PC-9 (cell line): ENCODE measurements at regions not wholly inside any gene's neighbourhood (a gene's known extent, or its start where the extent isn't known, plus 50 kb on each side); places are given as distances from the start of the nearest gene placed in this dataset.
"Not testable (repeated sequence)": the region's sequence is repeated elsewhere in the genome, so short reads cannot be mapped to it uniquely, and the experiment has no call there.

Source experiments
- BruUV-seq: library from RNA; stranded (reverse); fragments of 400-500 nt; replicated peaks from 2 replicates; lab custom pipeline; 2021; lab: Mats Ljungman, UMichigan
- CTCF ChIA-PET: fragments of 300-600 bp; sonication (Branson Sonifier 250); formaldehyde crosslinking; loops from one replicate; lab custom pipeline; 2022; ENCODE audit warnings: antibody characterized with exemption; lab: Charles Lee
- POLR2A ChIA-PET: fragments of 300-600 bp; sonication (Branson Sonifier 250); formaldehyde crosslinking; loops from one replicate; lab custom pipeline; 2022; ENCODE audit warnings: antibody characterized with exemption; ENCODE audit not compliant: unreplicated experiment; lab: Charles Lee
- DNase-seq, 2 experiments: peaks; one replicate each; pipeline versions ENCODE4 v3.0.0 to v3.0.0-alpha.2; 2015 to 2022; ENCODE audit warnings: mixed read lengths in 1 of 2
- H2AFZ ChIP-seq: fragments of 200-600 bp; sonication (generic); 2 replicates; pipeline ENCODE4 v1.8.1; 2017; ENCODE audit warnings: antibody characterized with exemption
- H3F3A ChIP-seq: fragments of 200-600 bp; sonication (generic); 2 replicates; pipeline ENCODE4 v1.8.1; 2017; ENCODE audit warnings: antibody characterized with exemption, mild to moderate bottlenecking, low read depth; ENCODE audit not compliant: insufficient read depth
- H3K27ac ChIP-seq: fragments of 200-600 bp; sonication (generic); 2 replicates; pipeline ENCODE4 v1.6.1; 2016; ENCODE audit warnings: mixed run types
- H3K27me3 ChIP-seq: fragments of 200-600 bp; sonication (generic); 2 replicates; pipeline ENCODE4 v1.6.1; 2016; ENCODE audit warnings: low read depth, mixed run types; ENCODE audit not compliant: insufficient read depth
- H3K36me3 ChIP-seq: fragments of 200-600 bp; sonication (generic); 2 replicates; pipeline ENCODE4 v1.6.1; 2016; ENCODE audit warnings: low read depth, mixed run types
- H3K4me1 ChIP-seq: fragments of 200-600 bp; sonication (generic); replicated peaks from 2 replicates; pipeline ENCODE4 v1.6.1; 2016; ENCODE audit warnings: mixed run types; ENCODE audit not compliant: insufficient read depth
- H3K4me2 ChIP-seq: fragments of 200-600 bp; sonication (generic); 2 replicates; pipeline ENCODE4 v1.6.1; 2017; ENCODE audit warnings: mixed run types
- H3K4me3 ChIP-seq: fragments of 200-600 bp; sonication (generic); 2 replicates; pipeline ENCODE4 v1.6.1; 2016; ENCODE audit warnings: mixed run types
- H3K79me2 ChIP-seq: fragments of 200-600 bp; sonication (generic); 2 replicates; pipeline ENCODE4 v1.6.1; 2017; ENCODE audit warnings: low read depth, mixed run types
- H3K9me2 ChIP-seq: fragments of 200-600 bp; sonication (generic); 2 replicates; pipeline ENCODE4 v1.8.1; 2017; ENCODE audit warnings: mild to moderate bottlenecking; ENCODE audit not compliant: insufficient read depth
- H3K9me3 ChIP-seq: fragments of 200-600 bp; sonication (generic); 2 replicates; pipeline ENCODE4 v1.8.1; 2016; ENCODE audit warnings: low read depth; ENCODE audit not compliant: insufficient read depth
- H4K20me1 ChIP-seq: fragments of 200-600 bp; sonication (generic); 2 replicates; pipeline ENCODE4 v1.8.1; 2017; ENCODE audit not compliant: insufficient read depth
- intact Hi-C: fragments of 100-400 bp; cut with micrococcal nuclease; formaldehyde crosslinking; loops from one replicate; pipeline ENCODE4 v1.10.0; 2022; ENCODE audit not compliant: unreplicated experiment

DNA sequence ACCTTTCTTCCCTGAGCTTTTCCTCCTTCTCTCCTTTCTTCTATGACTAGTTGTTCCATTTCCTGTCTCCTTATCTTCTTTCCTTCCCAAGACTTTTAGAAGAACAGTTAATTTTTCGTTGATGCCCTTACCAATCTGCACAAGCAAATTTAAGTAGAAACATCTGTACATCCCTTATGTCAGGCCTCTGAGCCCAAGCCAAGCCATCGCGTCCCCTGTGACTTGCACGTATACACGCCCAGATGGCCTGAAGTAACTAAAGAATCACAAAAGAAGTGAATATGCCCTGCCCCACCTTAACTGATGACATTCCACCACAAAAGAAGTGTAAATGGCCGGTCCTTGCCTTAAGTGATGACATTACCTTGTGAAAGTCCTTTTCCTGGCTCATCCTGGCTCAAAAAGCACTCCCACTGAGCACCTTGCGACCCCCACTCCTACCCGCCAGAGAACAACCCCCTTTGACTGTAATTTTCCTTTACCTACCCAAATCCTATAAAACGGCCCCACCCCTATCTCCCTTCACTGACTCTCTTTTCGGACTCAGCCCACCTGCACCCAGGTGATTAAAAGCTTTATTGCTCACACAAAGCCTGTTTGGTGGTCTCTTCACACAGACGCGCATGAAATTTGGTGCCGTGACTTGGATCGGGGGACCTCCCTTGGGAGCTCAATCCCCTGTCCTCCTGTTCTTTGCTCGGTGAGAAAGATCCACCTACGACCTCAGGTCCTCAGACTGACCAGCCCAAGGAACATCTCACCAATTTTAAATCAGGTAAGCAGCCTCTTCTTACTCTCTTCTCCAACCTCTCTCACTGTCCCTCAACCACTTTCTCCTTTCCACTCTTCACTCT, 53.7 kb upstream of the SPP1 start:
- H3K27me3 ChIP-seq, DNase-seq, H3K79me2 ChIP-seq, H3K4me1 ChIP-seq, BruUV-seq, POLR2A ChIA-PET, H2AFZ ChIP-seq, H3K36me3 ChIP-seq, H3K9me2 ChIP-seq, H3K27ac ChIP-seq, intact Hi-C loops, H3K4me2 ChIP-seq, H3K9me3 ChIP-seq, H4K20me1 ChIP-seq, CTCF ChIA-PET, H3K4me3 ChIP-seq, H3F3A ChIP-seq: not testable (repeated sequence)

- POLR2A ChIA-PET, H4K20me1 ChIP-seq, H3K9me3 ChIP-seq, H3K4me1 ChIP-seq, DNase-seq, H3K4me3 ChIP-seq, H3F3A ChIP-seq, H3K4me2 ChIP-seq, BruUV-seq, H3K79me2 ChIP-seq, H2AFZ ChIP-seq, H3K36me3 ChIP-seq, intact Hi-C loops, H3K27ac ChIP-seq, H3K9me2 ChIP-seq, CTCF ChIA-PET, H3K27me3 ChIP-seq: not testable (repeated sequence)
Measured at GRCh38 chr4:87924146-87924545, 51.4 kb upstream of the SPP1 start.
